GM18519 (cell line): ENCODE measurements at regions not wholly inside any gene's neighbourhood (a gene's known extent, or its start where the extent isn't known, plus 50 kb on each side); places are given as distances from the start of the nearest gene placed in this dataset.
"Not testable (repeated sequence)": the region's sequence is repeated elsewhere in the genome, so short reads cannot be mapped to it uniquely, and the experiment has no call there.

Experiments
- ATAC-seq: cut with Tn5 transposase; IDR thresholded peaks from one replicate; pipeline ENCODE4 v1.9.1; 2021; ENCODE audit warnings: mild to moderate bottlenecking, moderate library complexity; ENCODE audit not compliant: unreplicated experiment, low FRiP score

DNA sequence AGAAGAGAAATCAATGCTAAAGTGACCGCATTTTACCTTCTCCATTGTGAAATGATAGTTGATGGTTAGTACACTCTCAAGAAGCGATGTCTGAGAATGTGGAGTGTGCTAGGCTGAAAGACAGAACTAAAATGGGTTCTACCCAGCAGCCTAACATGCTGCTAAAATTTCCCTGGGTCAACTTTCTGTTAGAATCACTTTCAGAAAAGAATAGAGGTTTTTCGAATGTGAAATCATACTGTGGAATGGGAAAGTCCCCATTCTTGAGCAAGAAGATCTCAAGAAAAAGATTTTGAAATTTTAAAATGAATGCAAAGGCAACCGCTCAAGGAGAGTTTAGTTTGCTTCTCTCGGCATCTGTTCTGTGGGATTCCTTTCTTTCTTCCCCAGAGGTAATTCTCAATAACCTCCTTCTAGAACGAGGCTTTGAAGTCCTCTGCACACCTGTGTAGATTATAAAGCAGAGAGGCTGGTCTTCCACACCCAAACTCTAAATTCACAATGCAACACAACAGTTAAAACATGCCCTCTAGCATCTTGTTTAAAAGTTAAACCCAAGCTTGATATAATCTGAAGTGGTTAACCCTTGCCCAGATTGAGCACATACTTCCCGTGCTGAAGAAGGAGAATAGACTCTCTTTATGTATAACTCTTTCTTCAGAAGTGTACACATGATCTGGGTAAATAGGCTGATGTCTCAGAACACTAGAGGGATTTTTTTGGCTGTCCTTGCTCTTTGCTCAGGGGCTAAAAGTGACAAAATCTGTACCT lies 208.7 kb upstream of the KLF3 start:
- peak; percentile 55 for ATAC-seq

GRCh38 chr4:38456096-38456495 lies 207.9 kb upstream of the KLF3 start:
- ATAC-seq, result no peak

DNA sequence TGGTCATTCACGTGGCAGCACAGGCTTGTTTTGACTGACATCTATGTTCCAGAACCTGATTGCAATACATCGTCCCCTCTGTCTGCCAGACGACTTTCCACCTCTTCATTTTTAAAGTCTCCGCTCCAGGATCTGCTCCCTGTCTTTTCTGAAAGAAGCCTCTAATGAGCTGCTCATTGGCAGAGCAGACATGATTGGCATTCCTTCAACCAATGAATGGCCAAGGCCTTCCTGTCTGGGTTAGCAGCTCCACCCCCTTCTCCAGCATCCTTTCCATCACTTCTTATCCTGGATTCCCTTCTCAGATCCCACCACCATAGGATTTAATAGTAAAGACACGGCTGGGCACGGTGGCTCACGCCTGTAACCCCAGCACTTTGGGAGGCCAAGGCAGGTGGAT lies 202.7 kb upstream of the KLF3 start:
- no peak for ATAC-seq

DNA sequence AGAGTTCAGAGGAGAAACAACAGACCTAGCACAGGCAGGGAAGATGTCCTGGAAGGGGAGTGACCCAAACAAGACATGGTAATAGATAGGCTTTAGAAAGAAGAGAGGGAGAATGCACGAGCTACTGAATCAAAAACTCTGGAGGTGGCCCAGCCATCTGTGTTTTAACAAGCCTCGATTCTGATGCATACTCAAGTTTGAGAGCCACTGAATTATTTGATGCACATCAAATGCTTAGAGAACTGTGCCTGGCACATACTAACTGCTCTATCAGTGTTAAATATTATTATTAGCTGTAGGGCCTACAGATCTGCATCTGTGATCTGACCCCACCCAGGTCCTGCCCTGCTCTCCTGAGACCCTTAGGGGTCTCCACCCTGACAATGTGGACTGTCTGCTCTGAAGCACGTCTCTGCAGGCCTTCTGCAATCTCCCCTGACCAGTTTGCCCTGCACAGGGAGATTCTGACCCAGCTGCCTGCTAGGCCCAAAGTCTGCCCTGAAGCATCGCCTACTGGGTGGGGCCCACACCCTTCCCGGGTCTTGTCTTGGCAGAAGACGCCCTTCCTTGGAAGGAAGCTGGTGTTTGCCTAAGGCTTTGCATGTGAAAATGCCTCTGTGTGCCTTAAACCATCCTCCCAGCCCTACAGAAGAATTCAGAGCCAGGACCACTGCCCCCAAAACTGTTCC lies 201.5 kb upstream of the KLF3 start:
- no peak for ATAC-seq

DNA sequence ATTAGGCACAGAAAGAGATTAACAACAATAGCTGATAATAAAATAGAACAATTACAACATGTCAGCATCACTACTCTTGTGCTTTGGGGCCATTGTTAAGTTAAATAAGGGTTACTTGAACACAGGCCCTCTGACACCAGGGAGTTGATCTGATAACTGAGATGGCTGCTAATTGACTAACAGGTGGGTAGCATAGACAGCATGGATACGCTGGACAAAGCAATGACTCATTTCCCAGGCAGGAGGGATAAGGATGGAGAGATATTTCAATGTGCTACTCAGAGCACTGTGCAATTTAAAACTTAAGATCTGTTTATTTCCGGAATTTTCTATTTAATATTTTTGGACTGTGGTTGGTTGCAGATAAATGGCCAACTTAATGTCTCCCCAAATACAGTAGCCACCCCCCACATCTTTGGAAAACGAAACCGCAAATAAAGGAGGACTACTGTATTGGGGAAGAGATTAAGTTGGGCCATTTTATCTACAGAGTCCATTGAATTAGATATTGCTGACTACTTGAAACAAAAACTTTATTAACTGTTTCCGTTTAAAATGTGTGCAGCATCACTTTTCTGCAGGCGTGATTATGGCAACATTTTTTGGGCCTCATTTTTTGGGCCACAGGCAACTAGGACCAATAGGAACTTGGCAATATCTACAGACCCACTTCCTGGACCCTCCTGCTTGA lies 200.6 kb upstream of the KLF3 start:
- ATAC-seq, result no peak

DNA sequence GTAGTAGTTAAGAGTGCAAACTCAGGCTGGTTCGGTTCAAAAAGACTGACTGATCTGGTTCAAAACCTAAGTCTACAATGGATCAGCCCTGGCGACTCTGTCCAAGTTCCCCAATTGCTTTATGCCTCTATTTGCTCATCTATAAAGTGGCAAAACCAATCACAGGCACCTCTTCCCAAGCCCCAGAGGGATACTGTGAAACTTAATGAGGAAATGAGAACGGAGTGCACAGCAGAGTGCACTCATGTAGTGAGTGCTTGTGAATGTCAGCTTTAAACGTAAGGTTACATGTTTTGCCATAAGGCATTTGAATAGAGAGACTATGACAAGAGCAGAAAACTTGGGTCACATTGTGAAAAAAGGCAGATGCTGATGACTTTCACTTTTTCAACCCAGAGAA lies 199.7 kb upstream of the KLF3 start:
- ATAC-seq, result no peak

- ATAC-seq, result no peak
These were observed 197.6 kb upstream of the KLF3 start for GRCh38 chr4:38466401-38466800.

DNA sequence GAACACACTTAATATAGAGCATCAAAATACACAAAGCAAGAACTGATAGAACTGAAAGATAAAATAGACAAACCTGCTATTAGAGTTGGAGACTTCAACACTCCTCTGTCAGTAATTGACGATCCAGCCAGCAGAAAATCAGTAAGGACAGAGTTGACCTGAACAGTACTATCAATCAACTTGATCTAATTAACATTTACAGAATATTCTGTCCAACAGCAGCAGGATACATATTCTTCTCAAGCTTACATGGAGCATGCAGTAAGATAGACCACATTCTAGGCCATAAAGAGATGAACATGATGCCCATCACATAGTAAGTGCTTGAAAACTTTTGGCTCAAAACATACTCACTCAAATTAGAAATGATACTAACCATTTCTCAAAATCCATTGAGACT lies 196.7 kb upstream of the KLF3 start:
- no peak for ATAC-seq

GRCh38 chr4:38468339-38468866 lies 195.6 kb upstream of the KLF3 start:
- no peak for ATAC-seq

DNA sequence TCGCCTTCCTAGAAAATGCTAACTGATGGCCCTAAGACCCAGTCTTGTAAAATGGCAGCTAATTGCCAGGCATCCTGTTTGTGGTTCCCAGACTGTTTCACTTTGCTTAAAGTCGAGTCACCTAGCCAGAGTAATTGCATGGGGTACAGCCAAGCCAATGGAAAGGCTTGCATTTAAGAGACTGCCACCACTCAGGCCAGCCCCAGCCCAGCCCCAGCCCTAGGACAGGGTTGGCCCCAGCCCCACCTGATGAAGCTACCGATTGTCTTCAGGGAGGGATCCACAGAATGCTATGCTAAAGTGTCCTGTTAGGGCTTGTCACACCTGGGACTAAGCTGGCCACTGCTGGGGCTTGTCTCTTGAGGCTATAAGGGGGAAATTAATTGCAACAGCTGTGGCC lies 194.6 kb upstream of the KLF3 start:
- ATAC-seq, result no peak

DNA sequence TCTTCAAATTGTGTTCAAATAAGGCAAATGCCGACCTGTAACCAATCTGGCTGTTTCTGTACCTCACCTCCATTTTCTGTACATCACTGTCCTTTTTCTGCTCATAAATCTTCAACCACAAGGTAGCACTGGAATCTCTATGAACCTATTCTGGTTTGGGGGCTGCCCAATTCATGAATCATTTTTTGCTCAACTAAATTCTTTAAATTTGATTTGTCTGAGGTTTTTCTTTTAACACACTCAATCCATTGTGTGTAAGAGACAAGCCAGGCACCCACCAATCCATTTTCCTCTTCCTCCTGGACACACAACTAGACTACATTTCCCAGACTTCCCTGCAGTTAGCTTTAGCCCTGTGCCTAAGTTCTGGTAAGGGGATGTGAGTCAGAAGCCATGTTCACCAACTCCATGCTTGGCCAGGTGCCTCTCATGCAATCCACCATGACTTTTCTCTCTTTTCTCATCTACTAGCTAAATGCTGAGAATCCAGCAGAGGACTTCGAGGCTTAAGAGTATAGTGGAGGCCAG lies 193.2 kb upstream of the KLF3 start:
- ATAC-seq, result no peak

- no peak for ATAC-seq
These were observed 181.3 kb upstream of the KLF3 start for GRCh38 chr4:38482696-38483095.

DNA sequence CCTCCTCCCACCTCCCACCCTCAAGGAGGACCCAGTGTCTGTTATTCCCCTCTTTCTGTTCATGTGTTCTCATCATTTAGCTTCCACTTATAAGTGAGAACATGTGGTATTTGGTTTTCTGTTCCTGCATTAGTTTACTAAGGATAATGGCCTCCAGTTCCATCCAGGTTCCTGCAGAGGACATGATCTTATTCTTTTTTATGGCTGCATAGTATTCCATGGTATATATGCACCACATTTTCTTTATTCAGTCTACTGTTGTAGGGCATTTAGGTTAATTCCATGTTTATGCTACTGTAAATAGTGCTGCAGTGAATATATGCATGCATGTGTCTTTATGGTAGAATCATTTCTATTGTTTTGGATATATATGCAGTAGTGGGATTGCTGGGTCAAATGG lies 180.4 kb upstream of the KLF3 start:
- not testable (repeated sequence) for ATAC-seq

DNA sequence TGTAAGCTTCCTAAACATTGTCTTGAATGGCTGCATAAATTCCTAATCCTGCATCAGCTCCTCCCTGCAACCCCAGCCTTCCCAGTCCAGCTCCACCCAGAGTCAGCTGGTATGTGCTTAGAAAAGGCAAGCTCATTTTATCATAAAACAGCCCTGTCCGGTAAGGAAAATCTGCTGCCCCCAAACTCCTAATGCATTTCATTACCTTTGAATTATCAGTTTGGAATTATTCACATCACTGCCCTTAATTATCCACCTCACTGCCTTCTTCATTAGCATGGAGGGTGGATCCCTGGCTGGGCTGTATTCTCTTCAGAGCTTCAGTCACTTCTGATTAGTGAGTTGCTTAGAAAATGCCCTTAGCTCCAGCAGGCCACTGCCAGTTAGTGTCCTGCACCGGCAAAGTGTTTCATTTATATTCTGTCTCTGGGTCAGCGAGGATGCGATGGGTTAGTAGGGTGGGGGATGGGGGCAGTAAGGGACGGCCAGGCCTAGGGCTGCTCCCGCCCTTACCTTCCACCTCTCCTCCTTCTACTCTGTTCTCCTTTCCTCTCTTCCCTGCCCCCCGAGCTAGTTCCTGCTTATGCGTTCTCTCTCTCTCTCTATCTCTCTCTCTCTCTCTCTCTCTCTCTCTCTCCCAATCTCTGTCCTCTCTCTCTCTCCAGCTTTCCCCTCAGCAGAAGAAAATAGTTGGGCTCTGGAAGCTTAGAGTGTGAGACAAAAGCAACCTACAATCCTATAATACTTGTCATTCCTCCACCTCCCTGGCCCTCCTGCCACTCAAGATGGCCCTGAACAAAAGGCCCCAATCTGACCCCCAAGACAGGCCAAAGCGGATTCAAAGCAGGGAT lies 174.8 kb upstream of the KLF3 start:
- ATAC-seq, result no peak

- no peak for ATAC-seq
These were observed 173.9 kb upstream of the KLF3 start for GRCh38 chr4:38489924-38490639.

GRCh38 chr4:38490753-38491446 lies 173.1 kb upstream of the KLF3 start:
- ATAC-seq, result no peak

DNA sequence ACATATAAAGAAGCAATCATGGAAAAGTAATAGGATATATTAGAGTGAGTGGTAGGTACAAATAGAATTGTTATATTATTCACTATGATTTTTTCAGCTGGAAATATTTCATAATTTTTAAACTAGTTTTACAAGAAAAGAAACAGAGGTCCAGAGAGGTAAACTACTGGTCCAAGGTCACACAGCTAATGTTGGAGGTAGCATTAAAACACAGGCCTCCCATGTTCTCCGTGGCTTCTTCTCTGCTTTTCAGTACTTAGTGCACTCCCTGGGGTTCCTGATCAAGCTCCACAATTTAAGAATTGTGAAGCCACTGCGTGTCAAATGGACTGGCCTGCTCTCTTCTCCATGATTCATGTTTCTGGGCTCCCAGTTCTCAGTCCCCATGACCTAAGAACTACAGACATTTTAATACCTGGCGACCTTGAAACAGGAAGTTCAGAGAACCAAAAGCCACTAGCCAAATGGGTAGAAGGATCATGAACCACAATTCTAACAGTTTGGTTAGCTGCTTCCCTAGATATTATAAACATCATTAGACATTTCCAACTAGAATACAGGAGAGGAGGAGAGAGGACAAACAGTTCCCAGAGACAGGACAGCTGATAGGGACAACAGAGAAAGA lies 172.0 kb upstream of the KLF3 start:
- ATAC-seq, result no peak

- no peak for ATAC-seq
These were observed 170.9 kb upstream of the KLF3 start for GRCh38 chr4:38493066-38493465.

GRCh38 chr4:38495446-38495845 lies 168.6 kb upstream of the KLF3 start:
- no peak for ATAC-seq
